MV-4-11 (cell line): ENCODE measurements at regions not wholly inside any gene's neighbourhood (a gene's known extent, or its start where the extent isn't known, plus 50 kb on each side); places are given as distances from the start of the nearest gene placed in this dataset.
A peak's percentile ranks its signal among the peaks of the same experiment; 100 is the strongest.

ENCODE experiments used
- DNase-seq: peaks from one replicate; lab custom pipeline; 2025; lab: John Stamatoyannopoulos, UW

DNA sequence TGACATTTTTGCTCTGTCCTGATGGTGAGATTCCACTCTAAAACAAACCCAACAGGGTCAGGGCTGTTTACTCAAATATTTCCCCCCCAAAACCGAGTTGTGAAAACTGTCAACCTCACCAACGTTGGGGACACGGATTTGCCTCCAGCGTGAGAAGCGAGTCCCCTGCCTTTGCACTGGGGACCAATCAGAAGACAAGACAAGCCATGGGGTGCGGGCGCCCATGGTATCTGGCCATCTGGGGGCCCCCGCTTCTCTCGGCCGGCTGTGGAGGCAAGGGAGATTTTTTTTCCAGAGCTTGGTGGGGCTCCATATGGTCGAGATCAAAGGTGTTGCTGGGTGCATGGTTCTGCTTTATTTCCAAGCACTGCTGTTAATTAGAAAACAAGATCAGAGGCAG, 272.1 kb downstream of the BCL11B start:
- no peak for DNase-seq

DNA sequence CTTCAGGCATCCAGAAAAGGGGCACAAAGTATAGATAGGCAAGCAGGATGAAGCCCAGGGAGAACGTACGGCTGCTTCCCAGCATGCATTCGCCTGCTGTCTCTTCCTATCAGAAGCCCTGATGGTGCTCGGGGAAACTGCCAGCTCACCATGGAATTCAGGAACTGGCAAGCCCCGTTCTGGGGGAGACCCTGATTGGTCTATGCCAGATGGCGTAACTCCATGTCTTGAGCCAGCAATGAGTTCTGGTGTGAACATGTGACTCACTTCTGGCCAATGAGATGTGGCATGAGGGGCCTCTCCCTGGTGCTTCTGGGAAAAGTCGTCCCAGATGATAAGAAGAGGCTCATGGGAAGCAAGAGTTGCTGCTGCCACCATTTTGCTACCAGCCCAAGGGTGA, 270.8 kb downstream of the BCL11B start:
- DNase-seq, result no peak

DNA sequence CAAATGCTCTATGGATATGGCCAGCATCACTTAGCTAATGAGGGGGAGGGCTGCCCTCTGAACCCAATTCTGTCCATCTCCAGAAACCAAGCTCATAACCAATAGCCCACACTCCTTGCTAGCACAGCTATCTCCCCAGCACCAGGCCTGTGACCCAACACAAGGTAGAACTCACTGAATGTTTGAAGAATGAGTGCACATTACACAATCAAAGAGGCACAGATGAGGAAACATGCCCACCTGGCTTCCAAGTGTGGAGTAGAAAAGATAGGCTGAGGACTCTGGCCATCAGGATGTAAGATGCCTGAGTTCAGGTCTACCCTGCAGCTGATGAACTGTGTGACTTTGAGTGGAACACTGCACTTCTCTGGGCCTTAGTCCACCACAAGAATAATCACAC, 268.4 kb downstream of the BCL11B start:
- DNase-seq, result no peak

DNA sequence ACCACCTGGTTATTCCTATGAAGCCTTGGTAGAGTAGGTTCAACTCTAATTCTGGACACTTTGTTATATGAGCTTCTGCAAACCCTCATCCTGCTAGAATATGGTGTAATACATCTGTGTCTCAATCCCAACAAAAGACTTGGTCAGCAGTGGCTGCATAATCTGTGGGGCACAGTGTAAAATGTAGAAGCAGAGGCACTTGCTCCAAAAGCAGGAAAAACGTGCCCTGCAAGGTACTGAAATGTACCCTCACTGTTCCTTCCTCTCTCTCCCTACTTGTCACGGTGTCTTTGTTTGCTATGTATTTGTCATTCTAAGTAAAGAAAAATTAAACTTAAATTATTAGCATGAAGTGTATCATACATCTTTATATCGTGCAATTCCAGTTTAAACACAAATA, 267.9 kb downstream of the BCL11B start:
- peak; percentile 9 for DNase-seq

DNA sequence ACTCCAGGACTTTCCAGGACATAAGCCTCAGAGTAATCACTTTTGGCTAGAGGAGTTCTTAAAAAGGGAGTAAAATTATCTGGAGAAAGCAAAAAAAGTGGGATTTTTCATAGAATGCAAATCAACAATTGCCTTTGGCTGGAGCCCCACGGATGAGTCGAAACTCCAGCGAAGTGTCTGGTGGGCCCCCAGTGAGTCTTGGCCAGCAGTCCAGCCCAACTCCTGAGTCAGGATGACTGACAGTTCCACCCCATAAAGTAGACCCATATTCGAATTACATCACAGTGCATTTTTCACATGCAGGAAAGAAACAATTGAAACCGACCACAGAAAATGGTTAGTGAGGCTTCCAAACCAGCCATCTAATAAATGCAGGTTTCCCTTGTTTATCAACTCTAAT, 265.7 kb downstream of the BCL11B start:
- no peak for DNase-seq

DNA sequence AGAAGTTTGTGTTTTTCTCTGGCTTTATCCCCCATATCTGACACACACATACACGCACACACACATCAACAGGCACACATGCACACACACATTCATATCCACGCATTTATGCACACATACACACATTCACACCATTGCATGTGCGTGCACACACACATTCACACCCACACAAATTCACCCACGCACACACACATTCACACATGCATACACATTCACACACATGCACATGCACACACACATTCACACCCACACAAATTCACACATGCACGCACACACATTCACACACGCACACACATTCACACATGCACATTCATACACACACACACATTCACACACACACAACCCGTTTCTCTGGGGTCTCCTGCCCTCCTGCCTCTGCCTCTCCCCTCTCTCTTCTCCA, 264.2 kb downstream of the BCL11B start:
- no peak for DNase-seq

DNA sequence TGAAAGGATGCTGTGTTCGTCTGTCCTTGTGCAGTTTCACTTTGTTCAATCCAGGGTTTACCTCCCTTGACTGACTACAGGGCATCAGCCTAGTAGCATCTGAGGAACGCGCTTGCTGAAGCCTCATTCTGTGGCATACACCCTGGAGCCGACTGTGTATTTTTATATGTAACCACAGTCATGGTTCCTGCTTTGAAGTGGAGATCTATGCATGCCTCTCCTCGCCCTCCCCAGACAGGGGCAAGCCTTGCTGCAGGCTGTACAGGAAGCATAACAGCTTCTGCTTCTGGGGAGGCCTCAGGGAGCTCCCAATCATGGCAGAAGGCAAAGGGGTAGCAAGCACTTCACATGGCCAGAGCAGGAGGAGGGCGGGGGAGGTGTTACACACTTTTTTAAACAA, 262.1 kb downstream of the BCL11B start:
- DNase-seq, result no peak

DNA sequence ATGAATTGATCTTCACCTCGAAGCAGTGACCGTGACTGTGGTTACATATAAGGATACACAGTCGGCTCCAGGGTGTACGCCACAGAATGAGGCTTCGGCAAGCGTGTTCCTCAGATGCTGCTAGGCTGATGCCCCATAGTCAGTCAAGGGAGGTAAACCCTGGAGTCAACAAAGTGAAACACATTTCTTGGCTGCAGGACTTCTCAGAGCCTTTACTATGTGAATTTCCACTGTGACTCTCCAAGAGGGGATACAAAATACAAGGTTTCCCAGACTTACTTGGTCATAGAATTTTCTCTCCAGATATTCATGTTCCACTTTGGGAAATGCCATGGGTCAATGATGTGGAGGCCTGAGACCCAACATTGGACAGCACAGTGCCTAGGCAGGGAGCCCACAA, 260.6 kb downstream of the BCL11B start:
- DNase-seq, result no peak

DNA sequence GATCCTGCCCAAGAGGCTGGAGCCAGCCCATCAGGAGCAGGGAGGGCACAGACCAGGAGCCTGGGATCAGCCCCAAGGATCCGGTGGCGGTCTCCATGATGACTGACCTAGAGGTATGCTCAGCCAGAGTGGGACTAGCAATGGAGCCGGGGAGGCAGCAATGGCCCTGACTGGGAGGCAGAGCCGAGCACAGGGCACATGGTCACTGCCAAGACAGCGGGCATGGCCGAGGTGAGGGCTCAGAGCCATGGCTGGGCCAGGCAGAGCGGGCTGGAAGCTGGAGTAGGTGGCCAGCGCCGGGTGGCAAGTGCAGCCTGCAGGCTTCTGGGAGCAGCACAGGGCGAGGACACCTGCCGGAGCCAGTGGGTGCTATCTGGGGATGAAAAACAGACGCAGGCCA, 259.3 kb downstream of the BCL11B start:
- no peak for DNase-seq

DNA sequence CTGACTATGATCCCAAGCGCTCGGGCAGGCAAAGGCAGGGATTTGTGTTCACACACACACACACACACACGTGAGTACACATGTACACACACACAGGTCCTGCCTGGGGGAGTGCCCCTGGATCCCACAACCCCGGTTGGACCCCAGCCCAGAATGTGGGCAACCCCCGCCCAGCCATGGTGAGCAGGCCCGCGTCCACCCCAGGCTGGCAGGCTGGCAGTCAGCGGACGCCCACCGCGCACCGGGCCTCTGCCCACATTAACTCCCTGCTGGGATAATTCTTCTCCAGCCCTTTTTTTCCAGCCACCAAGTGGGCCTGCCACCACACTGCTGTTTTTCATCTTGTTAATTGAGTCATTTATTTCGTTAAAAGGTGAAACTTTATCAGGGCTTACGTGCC, 256.2 kb downstream of the BCL11B start:
- no peak for DNase-seq

DNA sequence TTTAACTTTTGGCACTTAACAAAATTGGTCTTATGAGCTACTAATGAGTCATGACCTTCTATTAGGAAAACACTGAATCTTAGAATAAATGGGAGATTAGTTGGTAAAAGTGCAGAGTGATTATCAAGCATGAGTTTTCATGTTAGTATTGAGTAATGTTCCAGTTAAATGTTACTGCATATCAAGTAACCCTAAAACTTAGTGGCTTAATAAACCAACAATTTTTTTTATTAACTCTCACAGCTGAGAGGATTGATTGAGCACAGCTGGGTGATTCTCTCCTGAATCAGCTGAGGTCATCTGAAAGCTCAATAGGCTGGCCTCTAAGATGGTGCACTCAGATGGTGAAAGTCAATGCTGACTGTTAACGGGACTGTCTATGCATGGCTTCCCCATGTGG, 248.6 kb downstream of the BCL11B start:
- DNase-seq, result no peak

DNA sequence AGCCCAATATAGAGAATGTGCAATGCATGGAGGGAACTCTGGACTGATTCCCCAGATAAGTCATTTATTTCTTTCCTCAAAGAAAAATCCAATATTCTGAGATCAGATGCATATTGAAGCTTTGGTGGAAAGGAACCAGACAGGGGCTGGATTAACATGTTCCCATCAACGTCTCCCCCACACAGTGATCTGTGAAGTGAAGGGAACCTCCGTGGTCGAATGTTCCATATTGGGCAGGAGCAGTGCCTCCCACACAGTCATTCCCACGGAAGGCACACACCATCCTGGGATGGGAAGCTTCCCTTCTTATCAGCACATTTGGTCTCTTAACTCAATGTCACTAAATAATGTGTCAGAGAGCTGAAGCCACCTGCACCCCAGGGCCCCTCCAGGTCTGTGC, 247.1 kb downstream of the BCL11B start:
- DNase-seq, result no peak

DNA sequence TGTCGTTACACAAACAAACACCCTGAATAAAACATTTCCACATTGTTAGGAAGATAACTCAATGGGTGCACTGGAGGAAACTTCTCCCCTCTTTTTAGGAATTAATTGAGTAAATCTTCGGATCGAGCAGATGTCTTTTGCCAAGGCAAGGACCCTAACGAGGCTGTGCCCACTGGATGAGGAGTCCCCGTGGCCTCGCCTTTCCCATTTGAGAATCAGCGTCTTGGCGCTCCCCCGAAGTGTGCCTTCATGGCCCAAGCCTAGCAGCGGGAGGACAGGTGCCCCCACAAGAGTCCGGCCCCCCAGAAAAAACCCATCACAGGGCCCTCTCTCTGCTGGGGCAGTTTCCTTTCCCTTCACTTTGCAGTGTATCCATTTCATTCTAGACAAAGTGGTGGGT, 246.6 kb downstream of the BCL11B start:
- no peak for DNase-seq

DNA sequence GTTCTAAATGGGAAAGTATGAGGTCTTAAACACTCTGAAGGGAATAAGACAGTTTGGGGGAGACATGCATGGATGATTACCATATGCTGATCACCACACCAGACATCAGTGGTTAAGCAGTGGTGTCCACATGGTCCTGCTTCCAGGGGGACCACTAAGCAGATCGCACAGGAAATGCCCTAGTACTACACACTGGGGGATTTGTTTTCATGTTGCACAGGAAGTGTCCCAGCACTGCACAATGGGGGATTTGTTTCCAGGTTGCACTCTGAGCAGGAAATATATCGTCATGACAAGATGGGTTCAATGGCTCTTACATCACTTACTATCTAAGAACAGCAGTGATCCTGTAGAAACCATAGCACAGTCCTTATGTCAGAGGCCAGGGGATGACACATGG, 245.5 kb downstream of the BCL11B start:
- peak; percentile 41 for DNase-seq

DNA sequence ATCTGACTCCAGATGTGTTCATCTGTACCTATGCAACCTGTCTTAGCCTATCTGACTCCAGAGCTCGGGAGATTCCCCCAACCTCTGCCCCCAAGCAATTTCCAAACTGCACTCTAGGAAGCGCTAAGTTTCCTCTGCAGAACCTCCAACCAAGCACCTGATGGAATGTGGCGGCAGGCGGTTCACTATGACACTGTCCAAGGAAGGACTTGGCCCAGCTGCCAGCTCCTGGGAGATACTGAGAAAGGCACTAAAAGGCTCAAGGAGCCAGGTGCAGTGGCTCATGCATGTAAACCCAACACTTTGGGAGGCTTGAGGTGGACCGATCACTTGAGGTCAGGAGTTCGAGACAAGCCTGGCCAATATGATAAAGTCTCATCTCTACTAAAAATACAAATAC, 244.0 kb downstream of the BCL11B start:
- DNase-seq, result no peak

DNA sequence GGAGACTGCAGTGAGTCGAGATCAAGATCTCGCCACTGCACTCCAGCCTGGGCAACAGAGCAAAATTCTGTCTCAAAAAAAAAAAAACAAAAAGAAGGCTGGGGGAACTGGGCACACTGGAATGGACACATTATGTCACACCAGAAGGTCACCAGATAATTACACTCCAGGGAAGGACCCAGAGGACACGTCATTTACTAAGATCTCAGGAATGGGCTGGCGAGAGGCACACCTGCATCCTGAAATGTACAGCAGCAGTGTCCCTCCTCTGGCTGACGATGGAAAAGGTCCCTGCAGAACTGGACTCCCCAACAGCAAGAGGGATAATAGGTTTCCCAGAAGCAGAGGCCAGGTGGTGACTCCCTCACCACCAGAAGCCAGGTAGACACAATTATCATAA, 243.5 kb downstream of the BCL11B start:
- no peak for DNase-seq

DNA sequence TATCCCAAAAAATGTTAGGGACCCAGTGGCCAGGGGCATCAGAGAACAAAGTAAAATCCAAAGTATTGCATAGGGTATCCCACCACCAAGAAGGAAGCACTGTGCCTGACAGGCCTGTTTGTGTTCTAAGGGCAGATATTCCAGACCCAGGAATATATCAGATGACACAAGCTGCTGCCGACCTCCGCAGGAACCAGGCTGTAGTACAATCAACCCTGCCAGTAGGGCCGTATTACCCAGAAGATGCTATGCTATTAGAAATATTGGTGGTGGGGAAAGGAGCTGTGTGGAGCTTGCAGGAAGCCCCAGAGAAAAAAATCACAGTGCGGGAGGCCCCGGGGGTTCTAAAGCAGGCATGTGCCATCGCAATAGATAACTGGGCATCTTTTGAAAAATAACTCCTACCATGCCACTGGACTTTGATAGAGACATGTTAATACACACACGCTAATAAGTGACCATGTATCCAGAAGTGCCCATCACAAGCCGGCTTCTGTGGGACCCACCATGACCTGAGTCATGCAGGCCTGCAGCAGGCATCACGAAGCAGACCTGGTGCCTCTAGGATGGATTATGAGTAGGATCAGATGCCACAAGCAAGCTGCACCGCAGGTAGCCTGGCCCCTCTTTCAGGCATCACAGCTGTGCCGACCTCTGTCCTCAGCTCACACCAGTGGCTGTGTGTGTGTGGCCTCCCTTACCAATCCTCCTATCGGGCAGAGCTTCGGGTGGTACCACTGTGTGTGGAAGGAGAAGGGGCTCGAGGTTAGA, 242.7 kb downstream of the BCL11B start:
- DNase-seq, result no peak

DNA sequence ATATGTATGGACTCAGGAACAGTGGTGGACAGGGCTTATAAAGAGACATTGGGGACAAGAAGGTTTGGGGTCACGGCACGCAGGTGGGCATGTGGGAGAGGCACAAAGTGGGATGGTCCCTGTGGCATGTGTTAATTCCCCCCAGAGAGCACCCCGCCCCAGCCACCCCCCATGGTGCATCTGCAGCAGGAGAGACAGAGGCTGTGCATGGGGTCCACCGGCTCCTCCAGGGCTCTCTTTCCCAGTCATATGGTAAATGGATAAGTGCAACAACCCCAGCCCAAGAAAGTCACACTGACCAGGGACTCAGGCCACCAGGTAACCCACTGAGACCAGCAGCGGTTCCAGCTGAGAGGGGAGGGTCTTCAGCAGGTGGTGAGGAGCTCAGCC, 242.1 kb downstream of the BCL11B start:
- DNase-seq, result no peak

DNA sequence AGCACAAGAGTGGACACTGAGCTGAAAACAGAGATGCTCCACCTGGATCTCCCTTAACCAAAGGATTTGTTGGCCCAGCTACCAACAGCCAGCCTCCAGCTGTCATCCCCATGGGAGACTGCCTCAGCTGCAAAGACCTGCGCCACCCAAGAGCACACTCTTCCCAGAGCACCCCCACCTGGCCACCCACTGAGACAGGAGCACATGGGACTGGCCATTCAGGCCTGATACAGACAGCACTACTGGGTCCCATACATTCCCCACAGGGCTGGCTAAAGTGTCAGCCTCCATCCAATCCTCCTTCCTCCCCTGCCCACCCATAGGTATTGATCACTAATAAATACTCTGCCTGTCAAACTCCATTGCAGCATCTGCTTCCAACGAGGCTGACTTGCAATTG, 241.5 kb downstream of the BCL11B start:
- no peak for DNase-seq

DNA sequence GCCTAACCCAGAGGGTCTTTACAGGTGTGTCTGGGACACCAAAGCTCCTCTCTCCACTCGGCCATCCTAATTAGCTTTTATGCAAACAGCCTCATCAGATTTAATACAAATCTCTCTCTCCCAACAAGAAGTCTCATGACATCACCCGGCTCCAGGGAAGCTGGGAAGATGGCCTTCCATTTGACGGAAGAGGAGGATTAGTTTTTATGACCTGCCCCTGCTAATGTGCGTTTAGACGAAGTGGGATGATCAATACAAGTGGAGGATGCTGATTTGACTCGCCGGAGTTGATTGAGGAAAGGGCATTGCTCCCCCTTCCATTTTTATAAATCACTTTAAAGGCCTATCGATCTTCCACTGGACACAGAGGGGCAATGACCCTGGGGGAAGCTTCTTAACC, 239.2 kb downstream of the BCL11B start:
- DNase-seq, result no peak

DNA sequence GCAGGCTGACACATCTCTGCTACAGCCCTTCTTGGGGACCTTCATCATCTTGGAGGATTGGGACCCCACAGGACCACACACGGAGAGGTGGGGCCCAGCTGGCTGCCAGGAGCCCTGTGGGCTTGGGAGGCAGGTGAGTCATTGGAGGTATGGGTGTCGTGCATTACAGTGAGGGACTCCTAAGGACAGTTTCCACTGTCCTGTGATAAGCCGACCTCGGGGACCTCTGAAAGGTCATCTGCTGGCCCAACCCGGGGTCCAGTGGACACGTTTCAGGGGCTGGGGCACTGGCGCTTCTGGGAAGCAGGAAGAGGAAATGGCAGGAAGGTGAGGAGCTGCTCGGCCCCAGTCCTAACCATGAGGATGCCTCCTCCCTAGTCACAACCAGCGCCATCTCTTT, 238.0 kb downstream of the BCL11B start:
- no peak for DNase-seq

DNA sequence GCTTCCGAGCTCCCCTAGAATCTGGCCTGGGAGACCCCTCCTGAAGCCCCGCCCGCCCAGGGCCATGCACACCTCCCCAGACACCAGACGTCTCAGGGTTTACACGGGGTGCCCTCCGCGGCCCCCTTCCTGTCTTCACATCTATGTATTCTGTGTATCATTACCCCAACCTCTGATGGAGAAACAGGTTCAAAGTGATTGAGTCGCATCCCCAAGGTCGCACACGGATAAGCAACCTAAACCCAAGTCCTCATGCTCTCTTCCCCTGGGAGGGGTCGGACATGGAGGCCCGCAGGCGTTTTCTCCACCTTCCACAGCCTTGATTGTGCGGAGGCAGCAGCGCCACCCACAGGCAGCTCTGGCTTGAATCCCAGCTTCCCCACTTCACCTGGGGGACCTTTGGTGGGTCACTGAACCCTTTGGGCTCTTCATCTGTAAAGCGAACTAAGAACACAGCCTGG, 237.3 kb downstream of the BCL11B start:
- no peak for DNase-seq

DNA sequence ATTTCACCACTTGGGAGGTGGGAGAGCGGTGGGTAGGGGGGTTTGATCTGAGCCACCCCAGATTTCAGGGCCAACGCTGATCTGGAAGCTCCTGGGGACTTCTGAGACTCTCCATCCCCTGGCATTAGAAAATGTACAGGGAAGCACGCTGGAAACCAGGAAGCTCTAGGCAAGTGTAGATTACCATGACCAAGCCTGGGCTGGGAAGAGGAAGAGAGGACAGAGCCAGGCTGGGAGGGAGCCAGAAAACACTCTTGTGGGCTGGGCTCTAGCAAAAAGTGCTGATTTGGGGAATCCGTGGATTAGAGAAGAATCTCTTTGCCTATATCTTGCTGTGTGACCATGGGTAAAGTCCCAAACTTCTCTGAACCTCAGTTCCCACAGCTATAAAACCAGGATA, 236.7 kb downstream of the BCL11B start:
- peak; percentile 83 for DNase-seq
